Calu3 (cell line): ENCODE measurements at regions not wholly inside any gene's neighbourhood (a gene's known extent, or its start where the extent isn't known, plus 50 kb on each side); places are given as distances from the start of the nearest gene placed in this dataset.

Experiments
- BruUV-seq: library from RNA; stranded (reverse); fragments of 400-500 nt; replicated peaks from 2 replicates; lab custom pipeline; 2021; lab: Mats Ljungman, UMichigan
- CTCF ChIA-PET: fragments of 300-600 bp; sonication (Branson Sonifier 250); formaldehyde crosslinking; loops from one replicate; lab custom pipeline; 2022; ENCODE audit warnings: antibody characterized with exemption; lab: Charles Lee
- DNase-seq: peaks from one replicate; pipeline ENCODE4 v3.0.0; 2022
- H3K27ac Mint-ChIP-seq: one replicate; pipeline ENCODE4 v1.8.0; 2022; ENCODE audit warnings: mixed read lengths; ENCODE audit not compliant: unreplicated experiment
- H3K27me3 Mint-ChIP-seq: one replicate; pipeline ENCODE4 v1.8.0; 2022; ENCODE audit warnings: mixed read lengths; ENCODE audit not compliant: unreplicated experiment
- H3K36me3 Mint-ChIP-seq: one replicate; pipeline ENCODE4 v1.8.0; 2022; ENCODE audit warnings: mild to moderate bottlenecking, moderate library complexity, mixed read lengths; ENCODE audit not compliant: insufficient read depth, unreplicated experiment
- H3K4me1 Mint-ChIP-seq: one replicate; pipeline ENCODE4 v1.8.0; 2022; ENCODE audit warnings: mild to moderate bottlenecking, low read depth, mixed read lengths; ENCODE audit not compliant: unreplicated experiment
- H3K4me3 Mint-ChIP-seq: one replicate; pipeline ENCODE4 v1.8.0; 2022; ENCODE audit warnings: mild to moderate bottlenecking, low read depth, moderate library complexity, mixed read lengths; ENCODE audit not compliant: unreplicated experiment
- H3K9me3 Mint-ChIP-seq: one replicate; pipeline ENCODE4 v1.8.0; 2022; ENCODE audit warnings: low read depth, mixed read lengths; ENCODE audit not compliant: unreplicated experiment
- intact Hi-C: fragments of 100-400 bp; cut with micrococcal nuclease; formaldehyde crosslinking; loops from one replicate; pipeline ENCODE4 v1.10.0; 2022; ENCODE audit not compliant: unreplicated experiment
- TF ChIP-seq, protein P1 (sequence below): fragments of 200-600 bp; IDR thresholded peaks from one replicate; pipeline ENCODE4 v1.8.0; 2022; ENCODE audit warnings: antibody characterized with exemption; ENCODE audit not compliant: unreplicated experiment

DNA sequence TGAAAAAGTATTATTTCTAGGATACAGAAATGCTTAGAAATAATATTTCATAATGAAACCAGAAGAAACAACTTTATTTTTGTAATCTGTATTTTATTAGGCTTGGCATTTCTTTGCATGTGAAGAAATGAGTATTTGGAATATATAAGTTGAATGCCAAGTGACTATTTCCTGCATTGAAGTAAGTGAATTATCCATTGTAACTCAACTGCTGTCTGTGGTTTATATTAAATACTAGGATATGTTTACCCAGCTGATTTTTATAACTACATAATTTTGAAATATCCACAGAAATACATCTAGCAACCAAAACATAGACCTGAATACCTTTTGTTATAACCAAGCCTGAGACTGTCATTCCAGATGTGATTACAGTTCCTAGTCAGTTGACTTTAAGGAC lies 207.6 kb downstream of the THBS2 start:
- Mint-ChIP-seq H3K27ac (no peak overlapping the region), H3K36me3 (no peaks in the 10 kb centered on the region), H3K4me1 (peaks cover 8% of the 10 kb centered on the region), H3K27me3 (no peaks in the 10 kb centered on the region), H3K4me3 (no peak overlapping the region), H3K9me3 (no peaks in the 10 kb centered on the region)
- TF ChIP-seq, protein P1, sequence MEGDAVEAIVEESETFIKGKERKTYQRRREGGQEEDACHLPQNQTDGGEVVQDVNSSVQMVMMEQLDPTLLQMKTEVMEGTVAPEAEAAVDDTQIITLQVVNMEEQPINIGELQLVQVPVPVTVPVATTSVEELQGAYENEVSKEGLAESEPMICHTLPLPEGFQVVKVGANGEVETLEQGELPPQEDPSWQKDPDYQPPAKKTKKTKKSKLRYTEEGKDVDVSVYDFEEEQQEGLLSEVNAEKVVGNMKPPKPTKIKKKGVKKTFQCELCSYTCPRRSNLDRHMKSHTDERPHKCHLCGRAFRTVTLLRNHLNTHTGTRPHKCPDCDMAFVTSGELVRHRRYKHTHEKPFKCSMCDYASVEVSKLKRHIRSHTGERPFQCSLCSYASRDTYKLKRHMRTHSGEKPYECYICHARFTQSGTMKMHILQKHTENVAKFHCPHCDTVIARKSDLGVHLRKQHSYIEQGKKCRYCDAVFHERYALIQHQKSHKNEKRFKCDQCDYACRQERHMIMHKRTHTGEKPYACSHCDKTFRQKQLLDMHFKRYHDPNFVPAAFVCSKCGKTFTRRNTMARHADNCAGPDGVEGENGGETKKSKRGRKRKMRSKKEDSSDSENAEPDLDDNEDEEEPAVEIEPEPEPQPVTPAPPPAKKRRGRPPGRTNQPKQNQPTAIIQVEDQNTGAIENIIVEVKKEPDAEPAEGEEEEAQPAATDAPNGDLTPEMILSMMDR: no peak
- intact Hi-C loops: no loop called here
- no peak for DNase-seq
- CTCF ChIA-PET: interaction anchor here (0.7 kb wide), 1 partner anchor 15 kb away, joined by 4 read pairs; no protein-coding TSS in a partner anchor
- no TSS peak for BruUV-seq

DNA sequence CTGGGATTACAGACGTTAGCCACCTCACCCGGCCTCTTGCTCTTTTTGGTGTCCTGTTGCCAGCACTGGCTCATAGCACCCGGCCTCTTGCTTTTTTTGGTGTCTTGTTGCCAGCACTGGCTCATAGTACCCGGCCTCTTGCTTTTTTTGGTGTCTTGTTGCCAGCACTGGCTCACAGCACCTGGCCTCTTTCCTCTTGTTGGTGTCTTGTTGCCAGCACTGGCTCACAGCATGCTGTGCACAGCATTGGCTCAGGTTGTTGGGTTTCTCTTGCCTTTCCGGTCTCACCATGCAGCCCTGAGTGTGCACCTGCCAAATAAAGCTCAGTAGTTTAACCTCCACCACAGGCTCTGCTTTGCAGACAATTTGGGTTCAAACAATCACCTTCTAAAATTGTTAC lies 208.2 kb downstream of the THBS2 start:
- Mint-ChIP-seq H3K27ac (no peak overlapping the region), H3K9me3 (no peaks in the 10 kb centered on the region), H3K4me3 (no peak overlapping the region), H3K4me1 (peaks cover 8% of the 10 kb centered on the region), H3K27me3 (no peaks in the 10 kb centered on the region), H3K36me3 (no peaks in the 10 kb centered on the region)
- CTCF ChIA-PET: interaction anchor here (0.7 kb wide), 1 partner anchor 14 kb away, joined by 4 read pairs; no protein-coding TSS in a partner anchor
- no TSS peak for BruUV-seq
- no peak for DNase-seq
- TF ChIP-seq, protein P1: no peak
- intact Hi-C loops: no loop called here

DNA sequence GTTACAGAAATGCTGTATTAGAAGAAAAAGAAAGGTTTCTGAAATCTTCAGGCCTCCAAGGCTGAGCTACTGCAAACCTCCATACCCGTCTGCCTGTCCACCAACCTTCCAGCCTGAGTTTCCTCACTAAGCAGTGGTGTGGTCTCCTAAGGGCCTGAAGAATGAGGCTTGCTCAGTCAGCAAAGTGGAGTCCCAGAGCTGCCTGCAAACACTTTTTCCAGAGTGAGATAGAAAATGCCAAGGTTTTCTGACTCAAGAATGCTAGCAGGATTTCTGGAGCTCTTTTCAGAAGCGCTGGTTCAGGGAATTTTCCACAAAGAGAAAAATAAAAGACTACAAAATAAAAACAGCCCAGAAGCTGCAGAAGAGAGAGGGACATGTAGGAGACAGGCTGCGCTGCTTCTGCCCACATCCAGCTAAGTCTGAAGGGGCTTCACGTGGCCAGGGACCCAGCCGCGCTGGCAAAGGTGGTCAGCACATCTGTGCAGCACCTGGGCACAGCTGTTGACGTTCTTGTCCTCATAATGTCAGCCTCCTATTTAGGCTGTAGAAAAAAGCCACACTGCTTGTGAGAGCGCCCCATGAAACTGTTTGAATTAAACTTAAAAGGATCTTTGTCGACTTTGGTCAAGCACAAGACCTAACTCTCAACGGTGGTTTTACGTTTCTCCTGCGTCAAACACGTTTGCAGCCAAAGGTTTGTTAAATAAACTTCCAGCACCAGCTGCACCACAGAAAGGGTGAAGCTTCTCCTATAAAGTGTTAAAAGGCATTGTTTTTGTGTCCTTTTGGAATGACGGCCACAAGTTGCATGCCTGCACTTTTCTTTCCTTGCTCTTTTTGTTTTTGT lies 209.0 kb downstream of the THBS2 start:
- CTCF ChIA-PET: no interaction called here
- no peaks in the 10 kb centered on the region for H3K9me3 Mint-ChIP-seq
- intact Hi-C loops: no loop called here

DNA sequence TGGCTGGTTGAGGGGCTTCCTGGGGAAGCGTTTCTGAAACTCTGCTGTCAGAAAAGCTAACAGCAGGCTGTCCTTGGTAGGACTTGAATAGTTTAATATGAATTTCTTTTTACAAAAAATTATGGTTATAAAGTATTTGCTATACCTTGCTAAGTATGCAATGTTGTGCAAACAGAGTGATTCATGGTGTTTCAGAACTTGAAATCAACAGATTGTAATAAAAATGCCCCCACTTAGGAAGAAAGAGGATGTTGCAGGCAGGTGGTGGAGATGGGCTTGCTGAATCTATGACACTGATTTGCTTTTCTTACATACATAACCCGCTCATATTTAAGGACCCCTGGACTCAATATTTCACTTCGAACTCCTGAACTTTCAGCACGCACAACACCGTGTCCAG lies 211.6 kb downstream of the THBS2 start:
- intact Hi-C loops: no loop called here
- peaks cover 8% of the 10 kb centered on the region for H3K4me1 Mint-ChIP-seq
- H3K27ac Mint-ChIP-seq: no peak overlapping the region
- H3K27me3 Mint-ChIP-seq: no peaks in the 10 kb centered on the region
- no peak for DNase-seq
- CTCF ChIA-PET: no interaction called here
- H3K4me3 Mint-ChIP-seq: no peak overlapping the region
- peaks cover 2% of the 10 kb centered on the region for H3K9me3 Mint-ChIP-seq
- no peaks in the 10 kb centered on the region for H3K36me3 Mint-ChIP-seq
- BruUV-seq: no TSS peak
- TF ChIP-seq, protein P1: no peak

More for the DNA sequence above, 209.0 kb downstream of the THBS2 start:
- Mint-ChIP-seq H3K4me3 (no peak overlapping the region), H3K27me3 (no peaks in the 10 kb centered on the region), H3K4me1 (peaks cover 8% of the 10 kb centered on the region), H3K36me3 (no peaks in the 10 kb centered on the region), H3K27ac (no peak overlapping the region)
- TF ChIP-seq, protein P1: no peak
- no TSS peak for BruUV-seq
- no peak for DNase-seq
